Ascending aorta (tissue), 2 donors: ENCODE measurements at regions not wholly inside any gene's neighbourhood (a gene's known extent, or its start where the extent isn't known, plus 50 kb on each side); places are given as distances from the start of the nearest gene placed in this dataset.
A peak's percentile ranks its signal among the peaks of the same experiment; 100 is the strongest.

Experiments used
- DNase-seq, 2 donors: peaks; one replicate each; pipeline ENCODE4 v3.0.0-alpha.2; 2019; ENCODE audit warnings: low spot score in 2 of 2
- H3K27ac ChIP-seq, 2 donors: fragments of 200-600 bp; sonication (generic); one replicate each; pipeline ENCODE4 v1.5.1; 2016 to 2017; ENCODE audit warnings: mild to moderate bottlenecking in 1 of 2
- H3K27me3 ChIP-seq: fragments of 200-600 bp; sonication (generic); one replicate; pipeline ENCODE4 v1.5.1; 2017
- H3K36me3 ChIP-seq, 2 donors: fragments of 200-600 bp; sonication (generic); one replicate each; pipeline ENCODE4 v1.5.1; 2016
- H3K4me1 ChIP-seq, 2 donors: fragments of 200-600 bp; sonication (generic); one replicate each; pipeline ENCODE4 v1.5.1; 2016 to 2017; ENCODE audit warnings: mild to moderate bottlenecking in 1 of 2
- H3K4me3 ChIP-seq, 2 donors: fragments of 200-600 bp; sonication (generic); one replicate each; pipeline ENCODE4 v1.5.1; 2016 to 2017; ENCODE audit warnings: mild to moderate bottlenecking in 1 of 2
- H3K9me3 ChIP-seq, 2 donors: fragments of 200-600 bp; sonication (generic); one replicate each; pipeline ENCODE4 v1.5.1; 2016
- CTCF ChIP-seq, 3 experiments: fragments of 200-600 bp in 2 of 3; fragments of 450-650 bp in 1 of 3; sonication (generic) in 2 of 3; IDR thresholded peaks; one replicate each; pipeline ENCODE4 v1.5.1; 2016 to 2019; ENCODE audit warnings: antibody characterized with exemption in 3 of 3, mild to moderate bottlenecking in 1 of 3, moderate library complexity in 1 of 3
- intact Hi-C: fragments of 100-400 bp; cut with DNase I; formaldehyde crosslinking; loops from one replicate; pipeline ENCODE4 v1.15.1; 2023

GRCh38 chr5:21263361-21263760 is 1275.4 kb upstream of the CDH18 start:
- peaks cover 0 to 10% of the 10 kb centered on the region in 2 donors for H3K9me3 ChIP-seq
- no peak for DNase-seq
- H3K27me3 ChIP-seq, result no peaks in the 10 kb centered on the region
- H3K27ac ChIP-seq, result peak overlapping the region in 1 of 2 donors; percentile 27
- H3K36me3 ChIP-seq, result no peaks in the 10 kb centered on the region
- no peak overlapping the region for H3K4me3 ChIP-seq
- TF ChIP-seq CTCF (IDR thresholded peaks at IDR 0.05), result no peak
- no peaks in the 10 kb centered on the region for H3K4me1 ChIP-seq
- intact Hi-C loops, result no loop called here

GRCh38 chr5:21254161-21254560 is 1266.2 kb upstream of the CDH18 start:
- Histone ChIP-seq H3K27ac (no peak overlapping the region), H3K27me3 (no peaks in the 10 kb centered on the region), H3K4me3 (no peak overlapping the region), H3K4me1 (no peaks in the 10 kb centered on the region), H3K36me3 (no peaks in the 10 kb centered on the region), H3K9me3 (no peaks in the 10 kb centered on the region)
- no peak for DNase-seq
- intact Hi-C loops, result no loop called here
- TF ChIP-seq CTCF (IDR thresholded peaks at IDR 0.05), result no peak

GRCh38 chr5:21244982-21245381 is 1257.0 kb upstream of the CDH18 start:
- no peak overlapping the region for H3K27ac ChIP-seq
- H3K4me3 ChIP-seq, result no peak overlapping the region
- DNase-seq, result no peak
- no peaks in the 10 kb centered on the region for H3K4me1 ChIP-seq
- no peaks in the 10 kb centered on the region for H3K27me3 ChIP-seq
- TF ChIP-seq CTCF (IDR thresholded peaks at IDR 0.05), result no peak
- intact Hi-C loops, result no loop called here
- no peaks in the 10 kb centered on the region for H3K36me3 ChIP-seq
- no peaks in the 10 kb centered on the region for H3K9me3 ChIP-seq

GRCh38 chr5:21238786-21239185 is 1250.8 kb upstream of the CDH18 start:
- Histone ChIP-seq H3K27ac (no peak overlapping the region), H3K9me3 (no peaks in the 10 kb centered on the region), H3K27me3 (no peaks in the 10 kb centered on the region), H3K4me3 (no peak overlapping the region), H3K4me1 (peaks cover 0 to 3% of the 10 kb centered on the region in 2 donors), H3K36me3 (no peaks in the 10 kb centered on the region)
- intact Hi-C loops, result no loop called here
- TF ChIP-seq CTCF (IDR thresholded peaks at IDR 0.05), result no peak
- DNase-seq, result no peak

- no peak overlapping the region for H3K27ac ChIP-seq
- DNase-seq, result no peak
These were observed 1249.5 kb upstream of the CDH18 start for GRCh38 chr5:21237461-21237860.

More at GRCh38 chr5:21237461-21237860, 1249.5 kb upstream of the CDH18 start:
- Histone ChIP-seq H3K9me3 (no peaks in the 10 kb centered on the region), H3K36me3 (no peaks in the 10 kb centered on the region), H3K4me1 (peaks cover 0 to 3% of the 10 kb centered on the region in 2 donors), H3K4me3 (no peak overlapping the region), H3K27me3 (no peaks in the 10 kb centered on the region)
- intact Hi-C loops, result no loop called here
- no peak for TF ChIP-seq CTCF (IDR thresholded peaks at IDR 0.05)
